Neural progenitor cell (in vitro differentiated cells): ENCODE measurements at regions not wholly inside any gene's neighbourhood (a gene's known extent, or its start where the extent isn't known, plus 50 kb on each side); places are given as distances from the start of the nearest gene placed in this dataset.

ENCODE experiments used
- CTCF ChIP-seq: fragments of 200-600 bp; sonication (generic); IDR thresholded peaks from 2 replicates; pipeline ENCODE4 v1.5.1; 2017; ENCODE audit warnings: antibody characterized with exemption, mild to moderate bottlenecking
- EZH2 ChIP-seq: fragments of 200-600 bp; sonication (generic); IDR thresholded peaks from 2 replicates; pipeline ENCODE4 v1.6.1; 2017; ENCODE audit warnings: antibody characterized with exemption, mild to moderate bottlenecking, moderate library complexity

DNA sequence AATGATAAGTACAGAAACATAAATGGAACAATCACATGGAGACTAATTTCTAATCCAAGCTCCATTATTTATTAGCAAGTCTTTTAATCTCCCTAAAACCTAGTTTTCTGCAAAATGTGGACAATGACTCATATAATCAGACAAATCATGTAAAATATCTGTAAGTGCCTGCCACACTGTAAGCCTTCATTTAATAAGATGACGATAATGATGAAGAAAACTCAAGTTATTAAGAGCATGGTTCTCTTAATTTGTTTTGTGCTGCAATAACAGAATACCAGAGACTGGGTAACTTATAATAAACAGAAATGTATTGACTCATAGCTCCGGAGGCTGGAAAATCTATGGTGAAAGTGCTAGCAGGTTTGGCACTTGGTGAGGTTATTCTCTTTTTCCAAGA lies 535.3 kb upstream of the LRFN5 start:
- TF ChIP-seq CTCF: no peak
- no peak for TF ChIP-seq EZH2
